GM23248 (cell line): ENCODE measurements at regions not wholly inside any gene's neighbourhood (a gene's known extent, or its start where the extent isn't known, plus 50 kb on each side); places are given as distances from the start of the nearest gene placed in this dataset.

Experiments
- DNase-seq: peaks from one replicate; pipeline ENCODE4 v3.0.0-alpha.2; 2015
- H2AFZ ChIP-seq: fragments of 200-600 bp; sonication (generic); 2 replicates; pipeline ENCODE4 v1.6.1; 2016; ENCODE audit warnings: antibody characterized with exemption
- H3F3A ChIP-seq: fragments of 200-600 bp; sonication (generic); 2 replicates; pipeline ENCODE4 v1.6.1; 2016; ENCODE audit warnings: mild to moderate bottlenecking, antibody characterized with exemption, mixed run types; ENCODE audit not compliant: insufficient read depth
- H3K27ac ChIP-seq: fragments of 200-600 bp; sonication (generic); 2 replicates; pipeline ENCODE4 v1.5.1; 2016; ENCODE audit warnings: mild to moderate bottlenecking
- H3K27me3 ChIP-seq: fragments of 200-600 bp; sonication (generic); replicated peaks from 2 replicates; pipeline ENCODE4 v1.6.1; 2016; ENCODE audit warnings: mild to moderate bottlenecking; ENCODE audit not compliant: insufficient read depth
- H3K36me3 ChIP-seq: fragments of 200-600 bp; sonication (generic); 2 replicates; pipeline ENCODE4 v1.6.1; 2016; ENCODE audit warnings: low read depth, mild to moderate bottlenecking
- H3K4me1 ChIP-seq: fragments of 200-600 bp; sonication (generic); 2 replicates; pipeline ENCODE4 v1.6.1; 2016; ENCODE audit warnings: mild to moderate bottlenecking; ENCODE audit not compliant: insufficient read depth
- H3K4me2 ChIP-seq: fragments of 200-600 bp; sonication (generic); one replicate; pipeline ENCODE4 v1.6.1; 2016; ENCODE audit warnings: mild to moderate bottlenecking; ENCODE audit not compliant: unreplicated experiment
- H3K4me3 ChIP-seq: fragments of 200-600 bp; sonication (generic); 2 replicates; pipeline ENCODE4 v1.5.1; 2016; ENCODE audit warnings: mild to moderate bottlenecking
- H3K79me2 ChIP-seq: fragments of 200-600 bp; sonication (generic); 2 replicates; pipeline ENCODE4 v1.6.1; 2016; ENCODE audit warnings: mild to moderate bottlenecking; ENCODE audit not compliant: insufficient read depth
- H3K9ac ChIP-seq: fragments of 200-600 bp; sonication (generic); 2 replicates; pipeline ENCODE4 v1.6.1; 2016; ENCODE audit warnings: mild to moderate bottlenecking
- H3K9me2 ChIP-seq: fragments of 200-600 bp; sonication (generic); 2 replicates; pipeline ENCODE4 v1.6.1; 2016; ENCODE audit warnings: mixed run types, mild to moderate bottlenecking, moderate library complexity; ENCODE audit not compliant: insufficient read depth
- H3K9me3 ChIP-seq: fragments of 200-600 bp; sonication (generic); one replicate; pipeline ENCODE4 v1.6.1; 2017; ENCODE audit warnings: low read depth
- H4K20me1 ChIP-seq: fragments of 200-600 bp; sonication (generic); 2 replicates; pipeline ENCODE4 v1.6.0; 2016; ENCODE audit not compliant: insufficient read depth
- EZH2 ChIP-seq: fragments of 200-600 bp; sonication (generic); IDR thresholded peaks from 2 replicates; pipeline ENCODE4 v1.6.1; 2018; ENCODE audit warnings: antibody characterized with exemption, mild to moderate bottlenecking; ENCODE audit not compliant: insufficient read depth, poor library complexity, severe bottlenecking
- EZH2phosphoT487 ChIP-seq: fragments of 200-600 bp; sonication (generic); IDR thresholded peaks from 2 replicates; pipeline ENCODE4 v1.6.1; 2018; ENCODE audit warnings: antibody characterized with exemption, moderate library complexity, mild to moderate bottlenecking, low read depth; ENCODE audit not compliant: insufficient read depth
- WGBS, 2 experiments: methylation state at CpG; one replicate each; pipeline ENCODE4 v1.1.6; 2015 to 2017; ENCODE audit warnings: low lambda C conversion rate in 2 of 2, low coverage in 1 of 2; ENCODE audit errors: missing lambda C conversion rate in 2 of 2; 5-methylcytosine and 5-hydroxymethylcytosine counted together
- in situ Hi-C: fragments of 300-500 bp; cut with MboI; formaldehyde crosslinking; loops from 2 replicates; pipeline ENCODE4 v1.15.0; 2020

- no peaks in the 10 kb centered on the region for H3K79me2 ChIP-seq
- H3K4me3 ChIP-seq, result no peak overlapping the region
- H3K27me3 ChIP-seq, result no peaks in the 10 kb centered on the region
- no peaks in the 10 kb centered on the region for H3K9me3 ChIP-seq
- no peaks in the 10 kb centered on the region for H3K9me2 ChIP-seq
- in situ Hi-C loops, result no loop called here
- no peak overlapping the region for H2AFZ ChIP-seq
- H3K4me2 ChIP-seq, result no peak overlapping the region
- no peaks in the 10 kb centered on the region for H3K36me3 ChIP-seq
- no peaks in the 10 kb centered on the region for H3F3A ChIP-seq
- no peak for DNase-seq
- no peak overlapping the region for H3K27ac ChIP-seq
- H3K9ac ChIP-seq, result no peak overlapping the region
- WGBS, 2 experiments, result 48 to 54% methylated on average over 9 of the region's 9 CpGs
- no peaks in the 10 kb centered on the region for H3K4me1 ChIP-seq
- no peaks in the 10 kb centered on the region for H4K20me1 ChIP-seq
- TF ChIP-seq EZH2 (no peak), EZH2phosphoT487 (no peak)
Measured at GRCh38 chr21:31530364-31530763, 129.1 kb upstream of the SOD1 start.

GRCh38 chr21:31529406-31529805 lies 130.1 kb upstream of the SOD1 start:
- DNase-seq, result no peak
- WGBS, 2 experiments, result 62 to 63% methylated on average over 1 of the region's 1 CpG
- H3K4me1 ChIP-seq, result no peaks in the 10 kb centered on the region
- no peak overlapping the region for H3K4me2 ChIP-seq
- H3K79me2 ChIP-seq, result no peaks in the 10 kb centered on the region
- H3K27ac ChIP-seq, result no peak overlapping the region
- no peaks in the 10 kb centered on the region for H3K9me3 ChIP-seq
- H3K4me3 ChIP-seq, result no peak overlapping the region
- in situ Hi-C loops, result no loop called here
- H3K9me2 ChIP-seq, result no peaks in the 10 kb centered on the region
- H3K36me3 ChIP-seq, result no peaks in the 10 kb centered on the region
- no peaks in the 10 kb centered on the region for H3F3A ChIP-seq
- no peak for TF ChIP-seq EZH2phosphoT487
- no peak for TF ChIP-seq EZH2
- no peak overlapping the region for H3K9ac ChIP-seq
- no peak overlapping the region for H2AFZ ChIP-seq
- H4K20me1 ChIP-seq, result no peaks in the 10 kb centered on the region
- no peaks in the 10 kb centered on the region for H3K27me3 ChIP-seq

- Histone ChIP-seq H3K4me2 (no peak overlapping the region), H3K9me2 (no peaks in the 10 kb centered on the region), H3K9me3 (no peaks in the 10 kb centered on the region), H3K79me2 (no peaks in the 10 kb centered on the region), H3F3A (no peaks in the 10 kb centered on the region), H3K9ac (no peak overlapping the region), H4K20me1 (no peaks in the 10 kb centered on the region), H3K27ac (no peak overlapping the region), H3K27me3 (no peaks in the 10 kb centered on the region), H3K4me1 (no peaks in the 10 kb centered on the region), H3K36me3 (no peaks in the 10 kb centered on the region), H3K4me3 (no peak overlapping the region), H2AFZ (no peak overlapping the region)
- no peak for DNase-seq
- in situ Hi-C loops, result no loop called here
- 90 to 93% methylated on average over 4 of the region's 4 CpGs for WGBS, 2 experiments
- TF ChIP-seq EZH2, result no peak
- TF ChIP-seq EZH2phosphoT487, result no peak
Measured at GRCh38 chr21:31526040-31526439, 133.5 kb upstream of the SOD1 start.

GRCh38 chr21:31524140-31524539 lies 135.4 kb upstream of the SOD1 start:
- no peak for DNase-seq
- no peaks in the 10 kb centered on the region for H3K9me2 ChIP-seq
- no peak overlapping the region for H3K4me3 ChIP-seq
- H3K4me2 ChIP-seq, result no peak overlapping the region
- no peaks in the 10 kb centered on the region for H3K9me3 ChIP-seq
- in situ Hi-C loops, result no loop called here
- no peaks in the 10 kb centered on the region for H3K79me2 ChIP-seq
- no peaks in the 10 kb centered on the region for H3F3A ChIP-seq
- no peaks in the 10 kb centered on the region for H3K4me1 ChIP-seq
- H3K36me3 ChIP-seq, result no peaks in the 10 kb centered on the region
- H3K9ac ChIP-seq, result no peak overlapping the region
- no peak overlapping the region for H3K27ac ChIP-seq
- 51 to 53% methylated on average over 4 of the region's 4 CpGs for WGBS, 2 experiments
- no peaks in the 10 kb centered on the region for H3K27me3 ChIP-seq
- H2AFZ ChIP-seq, result no peak overlapping the region
- no peaks in the 10 kb centered on the region for H4K20me1 ChIP-seq
- TF ChIP-seq EZH2phosphoT487 (no peak), EZH2 (no peak)

DNA sequence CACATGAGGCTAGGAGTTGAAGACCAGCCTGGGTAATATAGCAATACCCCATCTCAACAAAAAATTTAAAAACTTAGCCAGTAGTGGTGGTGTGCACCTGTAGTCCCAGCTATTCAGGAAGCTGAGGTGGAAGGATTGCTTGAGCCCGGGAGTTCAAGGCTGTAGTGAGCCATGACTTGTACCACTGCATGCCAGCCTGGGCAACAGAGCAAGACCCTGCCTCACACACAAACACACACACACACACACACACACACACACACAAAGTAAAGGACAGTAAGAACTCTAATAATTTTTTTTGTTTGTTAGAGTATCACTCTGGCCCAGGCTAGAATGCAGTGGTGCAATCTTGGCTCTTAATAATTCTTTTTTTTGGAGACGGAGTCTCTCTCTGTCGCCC lies 138.0 kb upstream of the SOD1 start:
- 60 to 77% methylated on average over 3 of the region's 3 CpGs for WGBS, 2 experiments
- no peak overlapping the region for H2AFZ ChIP-seq
- no peak overlapping the region for H3K27ac ChIP-seq
- no peaks in the 10 kb centered on the region for H3K9me3 ChIP-seq
- TF ChIP-seq EZH2phosphoT487 (no peak), EZH2 (no peak)
- H3K4me1 ChIP-seq, result no peaks in the 10 kb centered on the region
- no peaks in the 10 kb centered on the region for H3K27me3 ChIP-seq
- no peaks in the 10 kb centered on the region for H3F3A ChIP-seq
- H3K9ac ChIP-seq, result no peak overlapping the region
- no peaks in the 10 kb centered on the region for H4K20me1 ChIP-seq
- no peak overlapping the region for H3K4me2 ChIP-seq
- H3K79me2 ChIP-seq, result no peaks in the 10 kb centered on the region
- H3K36me3 ChIP-seq, result no peaks in the 10 kb centered on the region
- H3K4me3 ChIP-seq, result no peak overlapping the region
- in situ Hi-C loops, result no loop called here
- no peak for DNase-seq
- H3K9me2 ChIP-seq, result no peaks in the 10 kb centered on the region
